SK-N-SH treated with all-trans-retinoic acid at 6 μM for 48 hours (cell line): ENCODE measurements at regions not wholly inside any gene's neighbourhood (a gene's known extent, or its start where the extent isn't known, plus 50 kb on each side); places are given as distances from the start of the nearest gene placed in this dataset.

Experiments used
- CSDC2 ChIP-seq: fragments of 250-450 bp; sonication (Bioruptor Pico); IDR thresholded peaks from 2 replicates; pipeline ENCODE4 v1.5.0; 2020; ENCODE audit warnings: mild to moderate bottlenecking, moderate library complexity
- GLIS3 ChIP-seq: fragments of 250-450 bp; sonication (Bioruptor Pico); IDR thresholded peaks from 2 replicates; pipeline ENCODE4 v1.5.0; 2020; ENCODE audit warnings: mild to moderate bottlenecking, moderate library complexity
- OSR1 ChIP-seq: fragments of 250-450 bp; sonication (Bioruptor Pico); IDR thresholded peaks from 2 replicates; pipeline ENCODE4 v1.8.0; 2022; ENCODE audit warnings: moderate library complexity, mild to moderate bottlenecking, inconsistent platforms
- PPARA ChIP-seq: fragments of 250-450 bp; sonication (Bioruptor Pico); IDR thresholded peaks from 2 replicates; pipeline ENCODE4 v1.5.0; 2020; ENCODE audit warnings: mild to moderate bottlenecking, borderline replicate concordance
- TOX ChIP-seq: fragments of 250-450 bp; sonication (Bioruptor Pico); IDR thresholded peaks from 2 replicates; pipeline ENCODE4 v1.8.0; 2021; ENCODE audit warnings: mild to moderate bottlenecking, moderate library complexity, borderline replicate concordance
- ZFP3 ChIP-seq: fragments of 250-450 bp; sonication (Bioruptor Pico); IDR thresholded peaks from 2 replicates; pipeline ENCODE4 v1.5.0; 2020; ENCODE audit warnings: mild to moderate bottlenecking, moderate library complexity
- ZFP30 ChIP-seq: fragments of 450-650 bp; formaldehyde crosslinking; IDR thresholded peaks from 2 replicates; pipeline ENCODE4 v1.5.0; 2022; ENCODE audit warnings: mild to moderate bottlenecking, moderate library complexity
- ZNF70 ChIP-seq: fragments of 450-650 bp; formaldehyde crosslinking; IDR thresholded peaks from 2 replicates; pipeline ENCODE4 v1.5.0; 2020; ENCODE audit warnings: mild to moderate bottlenecking, moderate library complexity
- TF ChIP-seq, protein P1 (sequence below): fragments of 250-450 bp; sonication (Bioruptor Pico); IDR thresholded peaks from 2 replicates; pipeline ENCODE4 v1.5.1; 2021; ENCODE audit warnings: mild to moderate bottlenecking, moderate library complexity
- TF ChIP-seq, protein P2 (sequence below): fragments of 250-450 bp; sonication (Bioruptor Pico); IDR thresholded peaks from 2 replicates; pipeline ENCODE4 v1.8.0; 2020; ENCODE audit warnings: mild to moderate bottlenecking, moderate library complexity, borderline replicate concordance

DNA sequence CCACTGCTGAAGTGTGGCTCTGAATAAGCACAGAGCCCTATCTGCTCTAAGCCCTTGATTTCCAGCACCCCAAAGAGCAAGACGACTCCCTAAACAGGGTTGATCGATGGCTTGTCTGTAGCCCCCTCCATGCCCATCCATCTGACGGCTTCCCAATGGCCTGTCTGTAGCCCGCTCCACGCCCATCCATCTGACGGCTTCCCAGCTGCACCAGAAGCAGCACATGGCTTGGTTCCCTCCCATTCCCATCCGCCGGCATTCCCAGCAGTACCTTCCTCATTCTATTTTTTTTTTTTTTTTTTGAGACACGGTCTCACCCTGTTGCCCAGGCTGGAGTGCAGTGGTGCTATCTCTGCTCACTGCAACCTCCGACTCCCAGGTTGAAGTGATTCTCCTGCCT lies 64.5 kb downstream of the RBFOX3 start:
- TF ChIP-seq ZFP3 (CRISPR knock-in tag) (no peak), TOX (CRISPR knock-in tag) (no peak), OSR1 (CRISPR knock-in tag) (no peak), ZNF70 (CRISPR knock-in tag) (no peak), GLIS3 (CRISPR knock-in tag) (no peak), PPARA (CRISPR knock-in tag) (no peak), CSDC2 (CRISPR knock-in tag) (no peak), ZFP30 (CRISPR knock-in tag) (no peak)
- TF ChIP-seq, protein P1, sequence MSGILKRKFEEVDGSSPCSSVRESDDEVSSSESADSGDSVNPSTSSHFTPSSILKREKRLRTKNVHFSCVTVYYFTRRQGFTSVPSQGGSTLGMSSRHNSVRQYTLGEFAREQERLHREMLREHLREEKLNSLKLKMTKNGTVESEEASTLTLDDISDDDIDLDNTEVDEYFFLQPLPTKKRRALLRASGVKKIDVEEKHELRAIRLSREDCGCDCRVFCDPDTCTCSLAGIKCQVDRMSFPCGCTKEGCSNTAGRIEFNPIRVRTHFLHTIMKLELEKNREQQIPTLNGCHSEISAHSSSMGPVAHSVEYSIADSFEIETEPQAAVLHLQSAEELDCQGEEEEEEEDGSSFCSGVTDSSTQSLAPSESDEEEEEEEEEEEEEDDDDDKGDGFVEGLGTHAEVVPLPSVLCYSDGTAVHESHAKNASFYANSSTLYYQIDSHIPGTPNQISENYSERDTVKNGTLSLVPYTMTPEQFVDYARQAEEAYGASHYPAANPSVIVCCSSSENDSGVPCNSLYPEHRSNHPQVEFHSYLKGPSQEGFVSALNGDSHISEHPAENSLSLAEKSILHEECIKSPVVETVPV (CRISPR knock-in tag), result no peak
- TF ChIP-seq, protein P2, sequence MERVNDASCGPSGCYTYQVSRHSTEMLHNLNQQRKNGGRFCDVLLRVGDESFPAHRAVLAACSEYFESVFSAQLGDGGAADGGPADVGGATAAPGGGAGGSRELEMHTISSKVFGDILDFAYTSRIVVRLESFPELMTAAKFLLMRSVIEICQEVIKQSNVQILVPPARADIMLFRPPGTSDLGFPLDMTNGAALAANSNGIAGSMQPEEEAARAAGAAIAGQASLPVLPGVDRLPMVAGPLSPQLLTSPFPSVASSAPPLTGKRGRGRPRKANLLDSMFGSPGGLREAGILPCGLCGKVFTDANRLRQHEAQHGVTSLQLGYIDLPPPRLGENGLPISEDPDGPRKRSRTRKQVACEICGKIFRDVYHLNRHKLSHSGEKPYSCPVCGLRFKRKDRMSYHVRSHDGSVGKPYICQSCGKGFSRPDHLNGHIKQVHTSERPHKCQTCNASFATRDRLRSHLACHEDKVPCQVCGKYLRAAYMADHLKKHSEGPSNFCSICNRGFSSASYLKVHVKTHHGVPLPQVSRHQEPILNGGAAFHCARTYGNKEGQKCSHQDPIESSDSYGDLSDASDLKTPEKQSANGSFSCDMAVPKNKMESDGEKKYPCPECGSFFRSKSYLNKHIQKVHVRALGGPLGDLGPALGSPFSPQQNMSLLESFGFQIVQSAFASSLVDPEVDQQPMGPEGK (CRISPR knock-in tag), result no peak
